ENCODE measurements at regions not wholly inside any gene's neighbourhood (a gene's known extent, or its start where the extent isn't known, plus 50 kb on each side); places are given as distances from the start of the nearest gene placed in this dataset.

- Histone ChIP-seq H3K4me2 (ENCODE audit: low read length) (no peak overlapping the region), H3K79me2 (ENCODE audit: insufficient read depth, low read length) (no peaks in the 10 kb centered on the region), H3F3A (ENCODE audit: insufficient read depth, low read length) (no peaks in the 10 kb centered on the region), H3K27ac (ENCODE audit: low read depth, low read length, poor library complexity, severe bottlenecking) (no peak overlapping the region), H3K27me3 (ENCODE audit: insufficient read depth, low read length) (no peaks in the 10 kb centered on the region), H3K9me3 (ENCODE audit: low read length) (no peaks in the 10 kb centered on the region), H3K4me3 (ENCODE audit: low read depth, low read length, poor library complexity, severe bottlenecking) (no peak overlapping the region), H2AFZ (ENCODE audit: low read length) (no peak overlapping the region), H3K36me3 (ENCODE audit: insufficient read depth, low read length) (no peaks in the 10 kb centered on the region), H3K9ac (ENCODE audit: low read length) (no peak overlapping the region), H3K9me2 (ENCODE audit: low read depth, low read length) (no peaks in the 10 kb centered on the region), H4K20me1 (ENCODE audit: insufficient read depth, low read length) (no peaks in the 10 kb centered on the region), H3K4me1 (ENCODE audit: insufficient read depth, low read length, severe bottlenecking) (no peaks in the 10 kb centered on the region)
- TF ChIP-seq CTCF (IDR thresholded peaks at IDR 0.05; ENCODE audit: low read length) = no peak
- TF ChIP-seq EZH2 (IDR thresholded peaks at IDR 0.05; ENCODE audit: borderline replicate concordance, low read length) = no peak
These were observed 144.9 kb upstream of the EGFLAM start for GRCh38 chr5:38113456-38113855.

DNA sequence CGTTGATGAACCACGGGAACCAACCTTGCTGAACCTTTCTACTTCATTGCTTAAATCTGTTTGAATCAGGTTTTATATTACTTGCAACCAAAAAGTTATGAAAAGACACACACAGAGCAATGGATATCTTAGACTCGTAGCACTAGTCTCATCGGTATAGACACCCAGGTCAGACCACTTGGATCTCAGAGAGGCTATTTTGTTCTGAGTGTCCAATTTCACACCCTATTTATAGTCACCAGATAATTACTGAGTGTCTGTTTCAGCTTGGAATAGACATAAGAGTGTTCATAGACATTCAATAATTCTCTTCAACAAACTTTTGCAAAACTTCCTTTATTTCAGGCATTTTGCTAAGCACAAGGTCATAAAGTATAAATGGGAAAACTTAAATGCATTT, 145.4 kb upstream of the EGFLAM start:
- no peaks in the 10 kb centered on the region for H3F3A ChIP-seq (ENCODE audit: insufficient read depth, low read length)
- no peaks in the 10 kb centered on the region for H3K36me3 ChIP-seq (ENCODE audit: insufficient read depth, low read length)
- H3K4me3 ChIP-seq (ENCODE audit: low read depth, low read length, poor library complexity, severe bottlenecking) = no peak overlapping the region
- no peaks in the 10 kb centered on the region for H3K4me1 ChIP-seq (ENCODE audit: insufficient read depth, low read length, severe bottlenecking)
- no peak overlapping the region for H3K27ac ChIP-seq (ENCODE audit: low read depth, low read length, poor library complexity, severe bottlenecking)
- no peaks in the 10 kb centered on the region for H3K9me2 ChIP-seq (ENCODE audit: low read depth, low read length)
- no peaks in the 10 kb centered on the region for H3K9me3 ChIP-seq (ENCODE audit: low read length)
- no peak overlapping the region for H3K4me2 ChIP-seq (ENCODE audit: low read length)
- no peak overlapping the region for H2AFZ ChIP-seq (ENCODE audit: low read length)
- H3K79me2 ChIP-seq (ENCODE audit: insufficient read depth, low read length) = no peaks in the 10 kb centered on the region
- TF ChIP-seq CTCF (IDR thresholded peaks at IDR 0.05; ENCODE audit: low read length) = no peak
- no peak for TF ChIP-seq EZH2 (IDR thresholded peaks at IDR 0.05; ENCODE audit: borderline replicate concordance, low read length)
- no peak overlapping the region for H3K9ac ChIP-seq (ENCODE audit: low read length)
- H3K27me3 ChIP-seq (ENCODE audit: insufficient read depth, low read length) = no peaks in the 10 kb centered on the region
- H4K20me1 ChIP-seq (ENCODE audit: insufficient read depth, low read length) = no peaks in the 10 kb centered on the region

DNA sequence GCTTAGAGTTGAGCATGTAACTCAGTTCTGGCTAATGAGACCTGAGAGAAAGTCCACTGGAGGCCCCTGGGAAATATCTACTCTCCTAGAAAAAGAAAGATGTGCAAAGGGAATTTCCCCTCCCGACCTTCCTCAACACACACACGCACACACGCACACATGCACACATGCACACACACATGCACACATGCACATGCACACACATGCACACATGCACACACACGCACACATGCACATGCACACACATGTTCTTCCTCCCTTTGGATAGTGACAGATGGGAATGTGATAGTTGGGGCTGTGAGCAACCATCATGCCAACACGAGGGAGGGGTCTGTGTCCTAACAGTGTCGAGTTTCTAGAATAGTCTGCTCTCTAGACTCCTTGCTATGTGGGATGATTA, 148.2 kb upstream of the EGFLAM start:
- no peaks in the 10 kb centered on the region for H4K20me1 ChIP-seq (ENCODE audit: insufficient read depth, low read length)
- H3K79me2 ChIP-seq (ENCODE audit: insufficient read depth, low read length) = no peaks in the 10 kb centered on the region
- no peaks in the 10 kb centered on the region for H3K9me2 ChIP-seq (ENCODE audit: low read depth, low read length)
- H3K27me3 ChIP-seq (ENCODE audit: insufficient read depth, low read length) = no peaks in the 10 kb centered on the region
- no peak for TF ChIP-seq EZH2 (IDR thresholded peaks at IDR 0.05; ENCODE audit: borderline replicate concordance, low read length)
- TF ChIP-seq CTCF (IDR thresholded peaks at IDR 0.05; ENCODE audit: low read length) = no peak
- no peak overlapping the region for H3K4me2 ChIP-seq (ENCODE audit: low read length)
- H3K27ac ChIP-seq (ENCODE audit: low read depth, low read length, poor library complexity, severe bottlenecking) = no peak overlapping the region
- no peaks in the 10 kb centered on the region for H3K9me3 ChIP-seq (ENCODE audit: low read length)
- no peak overlapping the region for H3K4me3 ChIP-seq (ENCODE audit: low read depth, low read length, poor library complexity, severe bottlenecking)
- no peaks in the 10 kb centered on the region for H3K36me3 ChIP-seq (ENCODE audit: insufficient read depth, low read length)
- H3K4me1 ChIP-seq (ENCODE audit: insufficient read depth, low read length, severe bottlenecking) = no peaks in the 10 kb centered on the region
- H2AFZ ChIP-seq (ENCODE audit: low read length) = no peak overlapping the region
- H3K9ac ChIP-seq (ENCODE audit: low read length) = no peak overlapping the region
- no peaks in the 10 kb centered on the region for H3F3A ChIP-seq (ENCODE audit: insufficient read depth, low read length)
